Lung (tissue), 11 donors: ENCODE measurements at regions not wholly inside any gene's neighbourhood (a gene's known extent, or its start where the extent isn't known, plus 50 kb on each side); places are given as distances from the start of the nearest gene placed in this dataset.

Experiments
- ATAC-seq: fragments of 200-7000 bp; cut with Tn5 transposase; one replicate; pipeline ENCODE4 v1.9.1; 2020; ENCODE audit warnings: moderate number of reproducible peaks; ENCODE audit not compliant: insufficient read depth, low FRiP score
- DNase-seq, 3 donors: peaks; one replicate each; pipeline ENCODE4 v3.0.0-alpha.2; 2013 to 2017
- H3K27ac ChIP-seq, 2 donors: one replicate each; pipeline ENCODE4 v1.5.1; 2013; ENCODE audit warnings: mild to moderate bottlenecking in 2 of 2, moderate library complexity in 2 of 2, control low read depth in 1 of 2, inconsistent platforms in 1 of 2, low read depth in 1 of 2, low read length in 1 of 2
- H3K27me3 ChIP-seq, 3 donors: one replicate each; pipeline ENCODE4 v1.5.1; 2013; ENCODE audit warnings: low read length in 2 of 3; ENCODE audit not compliant: control insufficient read depth in 3 of 3, insufficient read depth in 3 of 3
- H3K36me3 ChIP-seq, 4 donors: one replicate each; pipeline ENCODE4 v1.5.1; 2013; ENCODE audit warnings: low read length in 4 of 4, mild to moderate bottlenecking in 1 of 4, moderate library complexity in 1 of 4; ENCODE audit not compliant: control insufficient read depth in 4 of 4, insufficient read depth in 4 of 4
- H3K4me1 ChIP-seq, 5 donors: one replicate each; pipeline ENCODE4 v1.5.1; 2013; ENCODE audit warnings: low read length in 5 of 5, mild to moderate bottlenecking in 2 of 5, moderate library complexity in 1 of 5; ENCODE audit not compliant: control insufficient read depth in 5 of 5, insufficient read depth in 5 of 5
- H3K4me3 ChIP-seq: one replicate; pipeline ENCODE4 v1.5.1; 2013; ENCODE audit warnings: mild to moderate bottlenecking, control low read depth, moderate library complexity
- H3K9ac ChIP-seq, 2 donors: one replicate each; pipeline ENCODE4 v1.5.1; 2013; ENCODE audit warnings: low read length in 2 of 2, control low read depth in 1 of 2; ENCODE audit not compliant: insufficient read depth in 1 of 2
- H3K9me3 ChIP-seq, 4 donors: one replicate each; pipeline ENCODE4 v1.5.1; 2013; ENCODE audit warnings: low read length in 3 of 4, mild to moderate bottlenecking in 1 of 4, moderate library complexity in 1 of 4; ENCODE audit not compliant: control insufficient read depth in 4 of 4, insufficient read depth in 3 of 4
- WGBS, 2 donors: extraction: QIAGEN DNeasy Blood & Tissue Kit; methylation state at CpG; one replicate each; pipeline ENCODE4 v1.1.7; 2013; 5-methylcytosine and 5-hydroxymethylcytosine counted together
- TF ChIP-seq, protein P1 (sequence below): IDR thresholded peaks from 2 replicates; pipeline ENCODE4 v1.5.1; 2012; ENCODE audit warnings: mild to moderate bottlenecking; ENCODE audit errors: control extremely low read depth, extremely low read depth
- donor health status: control.
- donor health status: control.
- donor health status: Bipolar disorder and iron deficiency.
- donor health status: healthy.
- donor health status: DM: yes; HTN: yes; CAD: no.

DNA sequence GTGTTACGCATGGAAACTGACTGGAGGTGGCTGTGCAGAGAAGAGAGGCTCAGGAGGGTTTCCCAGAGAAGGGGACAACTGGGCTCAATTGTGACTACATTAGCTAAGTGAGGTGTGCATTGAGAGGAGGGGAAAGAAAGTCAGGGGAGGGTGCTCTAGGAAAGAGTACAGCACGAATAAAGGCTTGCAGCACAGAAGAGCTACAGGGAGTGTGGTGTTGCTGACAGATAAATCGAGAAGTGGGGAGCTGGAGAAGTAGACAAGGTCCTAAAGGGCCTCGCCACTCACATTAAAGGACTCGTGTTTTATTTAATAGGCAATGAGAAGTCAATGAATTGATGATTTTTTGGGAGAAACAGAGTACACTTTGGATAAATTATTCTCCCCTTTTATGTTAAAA lies 65.7 kb upstream of the CTAGE1 start:
- Histone ChIP-seq H3K27me3 (no peaks in the 10 kb centered on the region), H3K27ac (no peak overlapping the region), H3K4me1 (peaks cover 0 to 4% (median 0%) of the 10 kb centered on the region in 5 donors), H3K36me3 (no peaks in the 10 kb centered on the region), H3K9me3 (no peaks in the 10 kb centered on the region), H3K9ac (no peak overlapping the region), H3K4me3 (no peak overlapping the region)
- no peak for DNase-seq
- 78% methylated on average over 5 of the region's 5 CpGs for WGBS, 2 donors
- TF ChIP-seq, protein P1, sequence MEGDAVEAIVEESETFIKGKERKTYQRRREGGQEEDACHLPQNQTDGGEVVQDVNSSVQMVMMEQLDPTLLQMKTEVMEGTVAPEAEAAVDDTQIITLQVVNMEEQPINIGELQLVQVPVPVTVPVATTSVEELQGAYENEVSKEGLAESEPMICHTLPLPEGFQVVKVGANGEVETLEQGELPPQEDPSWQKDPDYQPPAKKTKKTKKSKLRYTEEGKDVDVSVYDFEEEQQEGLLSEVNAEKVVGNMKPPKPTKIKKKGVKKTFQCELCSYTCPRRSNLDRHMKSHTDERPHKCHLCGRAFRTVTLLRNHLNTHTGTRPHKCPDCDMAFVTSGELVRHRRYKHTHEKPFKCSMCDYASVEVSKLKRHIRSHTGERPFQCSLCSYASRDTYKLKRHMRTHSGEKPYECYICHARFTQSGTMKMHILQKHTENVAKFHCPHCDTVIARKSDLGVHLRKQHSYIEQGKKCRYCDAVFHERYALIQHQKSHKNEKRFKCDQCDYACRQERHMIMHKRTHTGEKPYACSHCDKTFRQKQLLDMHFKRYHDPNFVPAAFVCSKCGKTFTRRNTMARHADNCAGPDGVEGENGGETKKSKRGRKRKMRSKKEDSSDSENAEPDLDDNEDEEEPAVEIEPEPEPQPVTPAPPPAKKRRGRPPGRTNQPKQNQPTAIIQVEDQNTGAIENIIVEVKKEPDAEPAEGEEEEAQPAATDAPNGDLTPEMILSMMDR, result no peak
- no peak for ATAC-seq

DNA sequence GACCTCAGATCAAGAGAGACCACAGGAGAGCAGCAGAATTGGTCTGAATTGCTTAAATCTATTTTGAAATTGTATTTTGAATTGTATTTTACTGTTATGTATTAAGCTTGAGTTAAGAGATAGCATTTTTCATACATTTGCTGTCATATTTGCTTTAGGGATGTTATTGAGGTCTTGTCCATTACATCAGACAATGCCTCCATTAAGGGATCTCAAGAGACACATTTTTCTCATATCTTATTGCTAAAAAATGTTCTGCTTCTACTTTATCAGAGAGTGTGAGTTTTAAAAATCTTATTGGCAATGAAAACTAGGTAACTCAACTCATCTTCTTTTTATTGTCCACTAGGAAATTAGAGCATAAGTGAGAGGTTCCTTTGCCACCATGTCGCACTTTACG lies 66.8 kb upstream of the CTAGE1 start:
- H3K9ac ChIP-seq, result no peak overlapping the region
- DNase-seq (no peak), ATAC-seq (no peak)
- H3K27ac ChIP-seq, result no peak overlapping the region
- H3K4me1 ChIP-seq, result peaks cover 0 to 12% (median 0%) of the 10 kb centered on the region in 5 donors
- TF ChIP-seq, protein P1, result no peak
- H3K36me3 ChIP-seq, result no peaks in the 10 kb centered on the region
- no peaks in the 10 kb centered on the region for H3K9me3 ChIP-seq
- no peaks in the 10 kb centered on the region for H3K27me3 ChIP-seq
- no peak overlapping the region for H3K4me3 ChIP-seq
- 97% methylated on average over 2 of the region's 2 CpGs for WGBS, 2 donors

DNA sequence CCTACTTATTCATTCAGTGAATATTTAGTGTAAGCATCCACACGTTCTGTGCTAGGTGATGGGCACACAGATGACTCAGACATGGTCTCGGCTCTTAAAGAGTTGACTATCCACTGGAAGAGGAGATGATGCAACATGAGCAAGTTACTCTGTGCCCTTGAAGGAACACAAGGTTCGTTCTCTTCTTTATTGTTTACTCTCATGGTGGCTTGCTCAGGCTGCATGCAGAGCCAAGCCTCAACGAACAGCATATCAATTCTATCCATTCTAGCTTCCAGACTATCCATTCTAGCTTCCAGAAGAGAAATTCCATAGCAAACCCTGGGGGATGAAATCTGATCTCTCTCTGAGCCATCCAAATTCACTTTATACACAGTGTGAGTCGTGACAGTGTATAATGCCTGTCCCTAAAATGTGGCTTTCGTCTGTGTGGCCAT lies 68.1 kb upstream of the CTAGE1 start:
- no peak overlapping the region for H3K4me3 ChIP-seq
- H3K9ac ChIP-seq, result no peak overlapping the region
- TF ChIP-seq, protein P1, result no peak
- WGBS, 2 donors, result 76 to 88% methylated on average over 6 of the region's 6 CpGs
- DNase-seq (no peak), ATAC-seq (no peak)
- no peaks in the 10 kb centered on the region for H3K9me3 ChIP-seq
- peaks cover 0 to 12% (median 0%) of the 10 kb centered on the region in 5 donors for H3K4me1 ChIP-seq
- no peaks in the 10 kb centered on the region for H3K27me3 ChIP-seq
- H3K36me3 ChIP-seq, result no peaks in the 10 kb centered on the region
- H3K27ac ChIP-seq, result no peak overlapping the region

DNA sequence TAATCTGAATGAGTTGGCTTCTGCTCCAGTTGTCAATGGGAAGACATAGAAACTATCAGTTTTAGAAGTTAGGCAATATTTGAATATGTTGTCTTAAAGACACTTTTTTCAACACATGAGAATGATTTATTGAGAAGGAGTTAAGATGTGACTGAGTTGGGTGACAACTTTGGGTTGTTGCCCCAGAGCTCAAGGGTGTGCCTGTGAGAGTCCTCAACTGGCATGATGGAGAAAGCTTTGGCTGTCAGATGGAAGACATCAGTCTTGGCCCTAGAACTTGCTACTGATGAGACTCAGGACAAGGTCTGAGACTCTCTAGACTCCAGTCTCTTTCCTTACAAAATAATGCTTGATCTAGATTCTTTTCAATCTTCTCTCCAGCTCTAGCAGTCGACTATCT lies 69.0 kb upstream of the CTAGE1 start:
- DNase-seq (peak in 2 of 3 donors; percentile 48 to 68), ATAC-seq (no peak)
- H3K27ac ChIP-seq, result no peak overlapping the region
- H3K9ac ChIP-seq, result no peak overlapping the region
- 43 to 61% methylated on average over 1 of the region's 1 CpG for WGBS, 2 donors
- H3K4me3 ChIP-seq, result no peak overlapping the region
- TF ChIP-seq, protein P1, result no peak
- no peaks in the 10 kb centered on the region for H3K36me3 ChIP-seq
- peaks cover 0 to 12% (median 0%) of the 10 kb centered on the region in 5 donors for H3K4me1 ChIP-seq
- no peaks in the 10 kb centered on the region for H3K27me3 ChIP-seq
- no peaks in the 10 kb centered on the region for H3K9me3 ChIP-seq
